Left ventricle myocardium superior (tissue), 1 donor: ENCODE measurements at regions not wholly inside any gene's neighbourhood (a gene's known extent, or its start where the extent isn't known, plus 50 kb on each side); places are given as distances from the start of the nearest gene placed in this dataset.
"Not testable (repeated sequence)": the region's sequence is repeated elsewhere in the genome, so short reads cannot be mapped to it uniquely, and the experiment has no call there.

Source experiments
- ATAC-seq: fragments of 200-7000 bp; cut with Tn5 transposase; one replicate; pipeline ENCODE4 v1.9.1; 2020; ENCODE audit warnings: mild to moderate bottlenecking, moderate library complexity
- DNase-seq: peaks from one replicate; pipeline ENCODE4 v3.0.0-alpha.2; 2020
- intact Hi-C: fragments of 100-400 bp; cut with micrococcal nuclease; formaldehyde crosslinking; loops from one replicate; pipeline ENCODE4 v1.11.0; 2022
- donor health status: DM: no; HTN: yes; CAD: no; lungs with severe emphysema.

- DNase-seq, intact Hi-C loops, ATAC-seq: not testable (repeated sequence)
Measured at GRCh38 chr6:21761053-21761730, 167.6 kb downstream of the SOX4 start.

GRCh38 chr6:21764989-21765388 is 171.4 kb downstream of the SOX4 start:
- no peak for DNase-seq
- no peak for ATAC-seq
- intact Hi-C loops: no loop called here

GRCh38 chr6:21767891-21768648 is 174.5 kb downstream of the SOX4 start:
- ATAC-seq: no peak
- intact Hi-C loops: no loop called here
- no peak for DNase-seq

DNA sequence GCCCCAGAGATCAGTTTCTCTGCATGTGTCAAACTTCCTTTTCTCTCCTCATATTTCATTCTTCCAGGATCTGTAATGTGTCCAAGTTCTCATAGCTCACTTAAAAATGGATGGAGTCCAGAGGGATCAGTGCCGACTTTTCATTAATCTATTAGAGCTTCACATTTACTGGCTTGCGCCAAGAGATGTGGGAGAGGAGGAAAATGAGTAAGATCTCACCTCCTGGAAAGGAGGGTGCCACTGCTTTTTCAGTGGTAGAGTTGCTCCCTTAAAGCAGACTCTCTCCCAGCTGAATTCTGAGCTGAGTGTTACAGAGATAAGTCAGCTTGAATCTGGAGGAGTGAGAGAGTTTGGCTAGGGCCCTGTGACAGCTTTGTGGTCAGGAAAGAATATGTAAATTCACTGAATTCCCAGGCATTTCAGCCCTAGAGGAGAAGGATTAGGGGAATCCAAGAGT is 175.9 kb downstream of the SOX4 start:
- ATAC-seq: peak; percentile 97
- intact Hi-C loops: no loop called here
- DNase-seq: no peak

DNA sequence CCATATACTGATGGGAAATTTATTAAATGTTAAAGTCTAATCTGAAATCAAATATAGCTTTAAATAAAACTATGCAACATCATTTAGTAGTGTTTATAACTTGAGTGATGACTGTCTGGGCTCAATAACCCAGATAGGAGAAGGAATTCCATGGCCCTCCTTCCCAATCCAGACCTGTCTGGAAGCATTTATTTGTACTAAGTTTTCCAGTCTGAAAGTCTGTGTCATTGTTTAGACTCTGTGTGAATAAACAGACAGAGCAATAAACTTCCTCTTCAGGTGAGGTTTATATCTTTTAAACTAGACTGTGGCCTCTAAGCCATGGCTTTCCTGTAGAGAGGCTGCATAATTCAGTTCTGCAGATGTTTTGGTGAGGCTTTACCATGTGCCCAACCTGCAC is 176.4 kb downstream of the SOX4 start:
- DNase-seq: no peak
- intact Hi-C loops: no loop called here
- no peak for ATAC-seq

DNA sequence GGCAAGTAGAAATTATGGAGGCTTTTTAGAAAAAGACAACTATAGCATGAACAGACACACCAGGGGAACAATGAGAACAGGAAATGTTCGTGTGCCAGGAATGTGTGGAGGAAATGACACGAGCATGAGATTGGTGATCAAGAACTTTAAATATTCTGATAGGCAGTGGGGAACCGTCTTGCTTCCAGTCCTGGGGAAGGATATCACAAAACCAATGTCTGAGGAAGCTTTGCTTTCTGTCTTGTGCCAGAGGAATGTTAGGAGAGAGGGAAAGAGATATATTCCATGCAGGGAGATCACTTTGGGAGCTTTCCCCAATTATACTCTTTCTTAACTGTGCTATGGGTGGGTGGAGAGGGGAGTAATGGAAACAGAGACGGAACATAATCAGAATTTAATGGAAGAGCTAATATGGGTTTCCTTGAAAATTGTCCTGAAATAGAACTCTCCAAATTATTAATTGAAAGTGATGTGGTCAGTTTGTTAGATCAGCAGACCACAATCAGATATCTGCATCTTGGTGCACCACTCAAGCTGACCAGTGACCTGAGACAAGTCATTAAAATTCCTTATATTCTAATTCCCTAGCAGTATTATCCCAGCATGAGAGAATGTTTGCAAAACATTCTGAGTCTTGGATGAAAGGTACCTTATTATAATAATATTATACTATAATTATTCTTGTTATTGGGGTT is 178.2 kb downstream of the SOX4 start:
- DNase-seq (no peak), ATAC-seq (no peak)
- intact Hi-C loops: no loop called here

DNA sequence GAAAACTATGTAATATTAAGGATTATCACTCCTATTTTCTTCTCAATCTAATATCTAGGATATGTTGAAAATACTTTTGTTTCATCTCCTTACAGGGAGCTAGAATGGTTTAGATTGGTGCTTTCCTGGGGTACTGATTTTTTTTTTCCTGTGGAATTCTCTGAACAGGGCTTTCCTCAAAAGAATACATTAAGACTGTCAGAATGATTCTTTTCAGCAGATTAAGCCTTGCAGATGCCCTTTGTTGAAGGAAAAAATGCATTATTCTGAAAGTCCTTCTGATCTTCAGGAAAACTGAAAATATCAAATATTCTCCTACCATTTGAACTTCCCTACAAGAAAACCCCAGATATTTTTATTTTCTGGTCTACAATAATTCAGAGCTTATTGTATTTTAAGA is 178.9 kb downstream of the SOX4 start:
- no peak for ATAC-seq
- intact Hi-C loops: no loop called here
- DNase-seq: no peak

- no peak for ATAC-seq
- DNase-seq: no peak
- intact Hi-C loops: no loop called here
Measured at GRCh38 chr6:21772884-21773575, 179.5 kb downstream of the SOX4 start.

GRCh38 chr6:21773576-21773968 is 180.0 kb downstream of the SOX4 start:
- ATAC-seq (no peak), DNase-seq (no peak)
- intact Hi-C loops: no loop called here

DNA sequence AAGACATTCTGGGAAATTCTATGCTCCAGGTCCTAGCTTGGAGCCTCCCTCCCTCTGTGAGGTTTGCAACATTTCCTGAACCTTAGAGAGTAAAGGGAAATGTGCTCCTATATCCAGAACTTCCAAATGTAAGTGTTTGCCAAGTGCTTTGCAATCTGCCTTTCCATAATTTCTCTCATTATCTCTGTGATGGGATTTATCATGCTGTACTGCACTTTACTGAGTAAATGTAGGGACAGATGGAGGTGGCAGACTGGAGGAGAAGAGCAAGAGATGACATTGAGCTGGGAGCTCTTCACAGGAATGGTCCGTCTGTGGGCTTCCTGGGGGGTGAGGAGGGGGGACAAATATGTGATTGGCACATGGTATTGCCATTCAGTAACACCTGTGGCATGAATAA is 184.3 kb downstream of the SOX4 start:
- no peak for DNase-seq
- intact Hi-C loops: no loop called here
- no peak for ATAC-seq

DNA sequence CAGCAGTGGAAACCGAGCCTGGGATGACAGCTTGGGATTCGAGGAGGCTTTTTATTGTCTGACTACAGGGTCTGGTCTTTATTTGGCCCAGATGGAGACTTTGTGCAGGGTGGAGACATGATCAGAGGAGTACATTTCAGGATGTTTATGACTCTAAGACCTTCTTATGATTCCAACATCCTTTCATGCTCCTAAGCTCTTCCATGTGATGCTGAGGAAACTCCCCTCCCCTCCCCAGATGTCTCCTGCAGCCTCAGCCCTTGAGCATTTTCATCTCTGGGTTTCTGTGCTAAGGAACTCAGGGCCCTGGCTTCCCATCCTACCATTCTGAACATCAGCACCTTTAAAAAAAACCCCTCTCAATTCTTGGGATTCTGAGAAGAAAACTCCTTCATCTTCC is 186.6 kb downstream of the SOX4 start:
- intact Hi-C loops: no loop called here
- no peak for ATAC-seq
- no peak for DNase-seq

DNA sequence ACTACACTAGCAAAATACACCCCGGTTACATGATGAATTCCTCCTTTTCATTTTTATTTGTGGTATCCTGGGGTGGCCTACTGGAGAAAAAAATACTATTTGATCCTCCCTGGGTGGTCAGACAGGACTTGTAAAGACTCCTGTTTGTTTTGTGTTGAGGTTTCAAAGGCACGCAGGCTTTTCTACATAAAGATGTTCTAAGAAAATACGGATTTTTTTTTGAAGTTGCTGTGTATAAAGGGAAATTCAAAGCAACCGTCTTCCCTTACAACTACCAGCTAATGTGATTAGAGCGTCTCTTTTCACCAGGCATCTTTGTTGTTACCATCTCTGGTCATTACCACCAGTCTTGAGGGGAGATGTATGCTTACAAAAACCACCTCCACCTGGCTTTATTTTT is 187.1 kb downstream of the SOX4 start:
- ATAC-seq (no peak), DNase-seq (no peak)
- intact Hi-C loops: no loop called here

GRCh38 chr6:21781128-21781527 is 187.6 kb downstream of the SOX4 start:
- intact Hi-C loops: no loop called here
- DNase-seq (no peak), ATAC-seq (no peak)

DNA sequence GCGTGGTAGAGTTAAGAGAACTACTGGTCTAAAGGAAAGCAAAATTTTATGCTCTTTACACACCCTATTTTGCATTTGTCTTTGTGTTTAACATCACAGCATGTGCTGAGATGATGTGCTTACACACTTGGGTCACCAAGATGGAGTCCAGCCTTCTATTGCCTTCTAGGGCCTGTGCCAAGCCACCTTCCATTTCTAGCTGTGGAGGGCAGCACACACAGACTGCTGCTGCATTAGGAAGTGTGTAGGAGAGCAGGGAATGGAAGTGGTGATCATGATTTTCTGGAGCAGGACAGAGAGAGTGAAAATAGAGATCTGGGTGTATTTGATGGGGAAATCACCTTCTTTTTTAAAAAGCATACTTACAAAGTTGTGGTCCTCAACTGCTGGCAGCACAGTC is 191.6 kb downstream of the SOX4 start:
- ATAC-seq: no peak
- intact Hi-C loops: no loop called here

GRCh38 chr6:21791056-21791455 is 197.5 kb downstream of the SOX4 start:
- no peak for DNase-seq
- intact Hi-C loops: no loop called here
- no peak for ATAC-seq

More for the DNA sequence above, 191.6 kb downstream of the SOX4 start:
- no peak for DNase-seq

DNA sequence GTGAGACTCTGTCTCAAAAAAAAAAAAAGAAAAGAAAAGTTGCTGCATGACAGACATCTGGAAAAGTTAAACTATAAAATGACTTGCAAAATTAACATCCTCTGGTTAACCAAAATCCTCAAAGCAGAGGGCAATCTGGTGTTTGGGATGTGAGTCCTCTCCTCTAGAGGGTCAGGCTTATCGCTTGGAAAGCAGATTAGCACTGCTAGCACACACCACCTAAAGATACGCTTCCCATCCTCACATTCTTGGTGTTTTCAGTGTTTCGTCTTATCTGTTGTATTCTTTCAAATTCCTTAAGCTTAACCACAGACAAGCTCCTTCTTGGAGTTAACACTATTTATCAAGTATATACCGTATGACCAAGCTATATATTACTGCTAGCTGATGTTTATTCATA is 198.0 kb downstream of the SOX4 start:
- intact Hi-C loops: no loop called here
- ATAC-seq: no peak
- no peak for DNase-seq

GRCh38 chr6:21792177-21792576 is 198.6 kb downstream of the SOX4 start:
- no peak for ATAC-seq
- no peak for DNase-seq
- intact Hi-C loops: no loop called here

- ATAC-seq, intact Hi-C loops: not testable (repeated sequence)
Measured at GRCh38 chr6:21796979-21797378, 203.4 kb downstream of the SOX4 start.

DNA sequence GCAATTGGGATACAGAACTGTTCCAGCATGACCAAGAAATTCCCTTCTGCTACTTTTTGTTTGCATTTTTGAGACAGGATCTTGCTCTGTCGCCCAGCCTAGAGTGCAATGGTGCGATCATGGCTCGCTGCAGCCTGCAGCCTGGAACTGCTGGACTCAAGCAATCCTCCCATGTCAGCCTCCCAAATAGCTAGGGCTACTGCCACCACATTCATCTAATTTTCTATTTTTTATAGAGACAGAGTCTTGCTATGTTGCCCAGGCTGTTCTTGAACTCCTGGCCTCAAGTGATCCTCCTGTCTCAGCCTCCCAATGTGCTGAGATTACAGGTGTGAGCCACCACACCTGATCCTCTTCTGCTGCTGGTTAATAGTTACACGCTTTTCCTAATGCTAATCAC is 204.9 kb downstream of the SOX4 start:
- DNase-seq (no peak), ATAC-seq (no peak)
- intact Hi-C loops: no loop called here

More at GRCh38 chr6:21796979-21797378, 203.4 kb downstream of the SOX4 start:
- DNase-seq: not testable (repeated sequence)

GRCh38 chr6:21800330-21800729 is 206.8 kb downstream of the SOX4 start:
- ATAC-seq: no peak
- intact Hi-C loops: no loop called here
- DNase-seq: no peak
